A549 (cell line): ENCODE measurements at regions not wholly inside any gene's neighbourhood (a gene's known extent, or its start where the extent isn't known, plus 50 kb on each side); places are given as distances from the start of the nearest gene placed in this dataset.

Source experiments
- CBX2 ChIP-seq: fragments of 200-600 bp; sonication (generic); IDR thresholded peaks from 2 replicates; pipeline ENCODE4 v1.6.1; 2016; ENCODE audit warnings: low read depth, mild to moderate bottlenecking, borderline replicate concordance
- CEBPB ChIP-seq, 2 experiments: fragments of >200 bp in 1 of 2; sonication (Bioruptor Twin) in 1 of 2; formaldehyde crosslinking in 1 of 2; IDR thresholded peaks; 2 replicates each; pipeline ENCODE4 v1.6.1; 2012 to 2016
- ESRRA ChIP-seq: fragments of 150-350 bp; IDR thresholded peaks from 2 replicates; pipeline ENCODE4 v1.6.1; 2014; ENCODE audit warnings: mild to moderate bottlenecking, low read length, borderline replicate concordance
- HDAC2 ChIP-seq: fragments of 200-600 bp; sonication (generic); IDR thresholded peaks from 2 replicates; pipeline ENCODE4 v1.6.1; 2016
- JUN ChIP-seq, 2 experiments: fragments of >200 bp; sonication (Bioruptor Twin); formaldehyde crosslinking; IDR thresholded peaks; 2 replicates in 1 of 2; 3 replicates in 1 of 2; pipeline ENCODE4 v1.6.1; 2016 to 2017
- MAZ ChIP-seq: fragments of 150-350 bp; IDR thresholded peaks from 2 replicates; pipeline ENCODE4 v1.6.1; 2014; ENCODE audit warnings: antibody characterized with exemption, low read depth, low read length, borderline replicate concordance
- PHF8 ChIP-seq: fragments of 200-600 bp; sonication (generic); IDR thresholded peaks from 2 replicates; pipeline ENCODE4 v1.6.1; 2016; ENCODE audit warnings: low read depth, mild to moderate bottlenecking, antibody characterized with exemption, moderate library complexity, borderline replicate concordance
- POLR2A ChIP-seq: IDR thresholded peaks from 2 replicates; pipeline ENCODE4 v1.6.1; 2012; ENCODE audit warnings: mild to moderate bottlenecking, low read length
- SMC3 ChIP-seq: fragments of >200 bp; sonication (Bioruptor Twin); formaldehyde crosslinking; IDR thresholded peaks from 3 replicates; pipeline ENCODE4 v1.6.1; 2018; ENCODE audit warnings: inconsistent platforms
- TF ChIP-seq, protein P1 (sequence below): fragments of >200 bp; sonication (Bioruptor Twin); formaldehyde crosslinking; IDR thresholded peaks from 3 replicates; pipeline ENCODE4 v1.5.1; 2016
- TF ChIP-seq, protein P2 (sequence below): IDR thresholded peaks from 2 replicates; pipeline ENCODE4 v1.6.1; 2012
- TF ChIP-seq, protein P3 (sequence below): fragments of 250-450 bp; sonication (Bioruptor Pico); IDR thresholded peaks from 2 replicates; pipeline ENCODE4 v1.5.0; 2021; ENCODE audit warnings: mild to moderate bottlenecking, moderate library complexity, borderline replicate concordance

GRCh38 chr16:79270011-79270410, 330.5 kb downstream of the MAF start:
- TF ChIP-seq CEBPB (IDR thresholded peaks at IDR 0.05) (no peak), CBX2 (no peak), POLR2A (no peak), MAZ (no peak), ESRRA (no peak), SMC3 (no peak), HDAC2 (no peak), JUN (IDR thresholded peaks at IDR 0.05) (no peak), PHF8 (no peak)
- TF ChIP-seq, protein P1, sequence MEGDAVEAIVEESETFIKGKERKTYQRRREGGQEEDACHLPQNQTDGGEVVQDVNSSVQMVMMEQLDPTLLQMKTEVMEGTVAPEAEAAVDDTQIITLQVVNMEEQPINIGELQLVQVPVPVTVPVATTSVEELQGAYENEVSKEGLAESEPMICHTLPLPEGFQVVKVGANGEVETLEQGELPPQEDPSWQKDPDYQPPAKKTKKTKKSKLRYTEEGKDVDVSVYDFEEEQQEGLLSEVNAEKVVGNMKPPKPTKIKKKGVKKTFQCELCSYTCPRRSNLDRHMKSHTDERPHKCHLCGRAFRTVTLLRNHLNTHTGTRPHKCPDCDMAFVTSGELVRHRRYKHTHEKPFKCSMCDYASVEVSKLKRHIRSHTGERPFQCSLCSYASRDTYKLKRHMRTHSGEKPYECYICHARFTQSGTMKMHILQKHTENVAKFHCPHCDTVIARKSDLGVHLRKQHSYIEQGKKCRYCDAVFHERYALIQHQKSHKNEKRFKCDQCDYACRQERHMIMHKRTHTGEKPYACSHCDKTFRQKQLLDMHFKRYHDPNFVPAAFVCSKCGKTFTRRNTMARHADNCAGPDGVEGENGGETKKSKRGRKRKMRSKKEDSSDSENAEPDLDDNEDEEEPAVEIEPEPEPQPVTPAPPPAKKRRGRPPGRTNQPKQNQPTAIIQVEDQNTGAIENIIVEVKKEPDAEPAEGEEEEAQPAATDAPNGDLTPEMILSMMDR: no peak
- TF ChIP-seq, protein P2, sequence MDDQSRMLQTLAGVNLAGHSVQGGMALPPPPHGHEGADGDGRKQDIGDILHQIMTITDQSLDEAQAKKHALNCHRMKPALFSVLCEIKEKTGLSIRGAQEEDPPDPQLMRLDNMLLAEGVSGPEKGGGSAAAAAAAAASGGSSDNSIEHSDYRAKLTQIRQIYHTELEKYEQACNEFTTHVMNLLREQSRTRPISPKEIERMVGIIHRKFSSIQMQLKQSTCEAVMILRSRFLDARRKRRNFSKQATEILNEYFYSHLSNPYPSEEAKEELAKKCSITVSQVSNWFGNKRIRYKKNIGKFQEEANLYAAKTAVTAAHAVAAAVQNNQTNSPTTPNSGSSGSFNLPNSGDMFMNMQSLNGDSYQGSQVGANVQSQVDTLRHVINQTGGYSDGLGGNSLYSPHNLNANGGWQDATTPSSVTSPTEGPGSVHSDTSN: no peak
- TF ChIP-seq, protein P3, sequence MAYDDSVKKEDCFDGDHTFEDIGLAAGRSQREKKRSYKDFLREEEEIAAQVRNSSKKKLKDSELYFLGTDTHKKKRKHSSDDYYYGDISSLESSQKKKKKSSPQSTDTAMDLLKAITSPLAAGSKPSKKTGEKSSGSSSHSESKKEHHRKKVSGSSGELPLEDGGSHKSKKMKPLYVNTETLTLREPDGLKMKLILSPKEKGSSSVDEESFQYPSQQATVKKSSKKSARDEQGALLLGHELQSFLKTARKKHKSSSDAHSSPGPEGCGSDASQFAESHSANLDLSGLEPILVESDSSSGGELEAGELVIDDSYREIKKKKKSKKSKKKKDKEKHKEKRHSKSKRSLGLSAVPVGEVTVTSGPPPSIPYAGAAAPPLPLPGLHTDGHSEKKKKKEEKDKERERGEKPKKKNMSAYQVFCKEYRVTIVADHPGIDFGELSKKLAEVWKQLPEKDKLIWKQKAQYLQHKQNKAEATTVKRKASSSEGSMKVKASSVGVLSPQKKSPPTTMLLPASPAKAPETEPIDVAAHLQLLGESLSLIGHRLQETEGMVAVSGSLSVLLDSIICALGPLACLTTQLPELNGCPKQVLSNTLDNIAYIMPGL (CRISPR knock-in tag): no peak
